ENCODE measurements at regions not wholly inside any gene's neighbourhood (a gene's known extent, or its start where the extent isn't known, plus 50 kb on each side); places are given as distances from the start of the nearest gene placed in this dataset.
A peak's percentile ranks its signal among the peaks of the same experiment; 100 is the strongest.

GRCh38 chr22:25437414-25438160, 126.9 kb upstream of the GRK3 start:
- TF ChIP-seq ZFX (IDR thresholded peaks at IDR 0.05; ENCODE audit: borderline replicate concordance): no peak
- no peak for TF ChIP-seq CTCF (IDR thresholded peaks at IDR 0.05)
- no peak overlapping the region for H3K27ac ChIP-seq

- TF ChIP-seq ZFX (IDR thresholded peaks at IDR 0.05; ENCODE audit: borderline replicate concordance): no peak
- no peak for TF ChIP-seq CTCF (IDR thresholded peaks at IDR 0.05)
- peak overlapping the region; percentile 61; the same call in 1 of the 2 replicates for H3K27ac ChIP-seq
Observed at GRCh38 chr22:25447067-25447685, 117.3 kb upstream of the GRK3 start.

GRCh38 chr22:25447686-25448434, 116.6 kb upstream of the GRK3 start:
- peak overlapping the region; percentile 61 for H3K27ac ChIP-seq
- TF ChIP-seq CTCF (IDR thresholded peaks at IDR 0.05) (peak; percentile 93), ZFX (IDR thresholded peaks at IDR 0.05; ENCODE audit: borderline replicate concordance) (no peak)

GRCh38 chr22:25448435-25449051, 115.9 kb upstream of the GRK3 start:
- H3K27ac ChIP-seq: peak overlapping the region; percentile 61
- TF ChIP-seq CTCF (IDR thresholded peaks at IDR 0.05): no peak
- no peak for TF ChIP-seq ZFX (IDR thresholded peaks at IDR 0.05; ENCODE audit: borderline replicate concordance)

GRCh38 chr22:25449781-25450317, 114.6 kb upstream of the GRK3 start:
- TF ChIP-seq CTCF (IDR thresholded peaks at IDR 0.05): no peak
- no peak for TF ChIP-seq ZFX (IDR thresholded peaks at IDR 0.05; ENCODE audit: borderline replicate concordance)
- H3K27ac ChIP-seq: no peak overlapping the region

- no peak for TF ChIP-seq ZFX (IDR thresholded peaks at IDR 0.05; ENCODE audit: borderline replicate concordance)
- TF ChIP-seq CTCF (IDR thresholded peaks at IDR 0.05): no peak
- H3K27ac ChIP-seq: no peak overlapping the region
Observed at GRCh38 chr22:25451480-25452114, 112.9 kb upstream of the GRK3 start.

All from 22Rv1 (cell line).